ENCODE measurements at regions not wholly inside any gene's neighbourhood (a gene's known extent, or its start where the extent isn't known, plus 50 kb on each side); places are given as distances from the start of the nearest gene placed in this dataset.

DNA sequence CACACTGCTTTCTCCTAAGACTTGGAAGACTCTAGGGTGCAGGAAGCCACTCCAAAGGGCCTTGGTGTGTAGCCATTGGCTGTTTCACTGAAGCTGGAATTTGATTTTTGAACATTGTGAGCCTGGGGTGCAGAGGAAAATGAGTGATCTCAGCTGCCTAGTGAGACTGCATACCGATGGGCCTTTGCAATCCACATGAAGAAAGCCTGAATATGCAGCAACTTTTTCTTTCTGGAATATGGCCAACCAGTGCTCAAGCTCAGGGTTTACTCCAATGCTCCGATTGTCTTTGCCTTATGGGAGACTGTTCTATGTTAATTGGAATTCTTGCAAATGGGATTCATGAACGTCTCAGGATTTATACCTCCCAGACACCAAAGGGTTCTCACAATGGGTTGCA lies 242.6 kb downstream of the DOK5 start:
- no peaks in the 10 kb centered on the region for H3F3A ChIP-seq (ENCODE audit: insufficient read depth, low read depth)
- H4K20me1 ChIP-seq (ENCODE audit: insufficient read depth), result no peaks in the 10 kb centered on the region
- H3K4me1 ChIP-seq (replicated peaks; ENCODE audit: insufficient read depth), result no peaks in the 10 kb centered on the region
- ChIA-PET POLR2A (ENCODE audit: unreplicated experiment) (no interaction called here), CTCF (no interaction called here)
- no peaks in the 10 kb centered on the region for H3K36me3 ChIP-seq (ENCODE audit: low read depth)
- DNase-seq, result no peak
- peaks cover 27% of the 10 kb centered on the region; the same call in 1 of the 2 replicates for H3K27me3 ChIP-seq (ENCODE audit: insufficient read depth, low read depth)
- intact Hi-C loops (cut with micrococcal nuclease; ENCODE audit: unreplicated experiment), result no loop called here
- H3K79me2 ChIP-seq (ENCODE audit: low read depth), result no peaks in the 10 kb centered on the region
- H3K4me3 ChIP-seq, result no peak overlapping the region
- no TSS peak for BruUV-seq (replicated peaks)
- no peak overlapping the region for H2AFZ ChIP-seq
- no peaks in the 10 kb centered on the region for H3K9me3 ChIP-seq (ENCODE audit: insufficient read depth, low read depth)
- H3K27ac ChIP-seq, result no peak overlapping the region
- no peak for TF ChIP-seq EZH2 (IDR thresholded peaks at IDR 0.05; ENCODE audit: low read depth)
- TF ChIP-seq, protein P1, sequence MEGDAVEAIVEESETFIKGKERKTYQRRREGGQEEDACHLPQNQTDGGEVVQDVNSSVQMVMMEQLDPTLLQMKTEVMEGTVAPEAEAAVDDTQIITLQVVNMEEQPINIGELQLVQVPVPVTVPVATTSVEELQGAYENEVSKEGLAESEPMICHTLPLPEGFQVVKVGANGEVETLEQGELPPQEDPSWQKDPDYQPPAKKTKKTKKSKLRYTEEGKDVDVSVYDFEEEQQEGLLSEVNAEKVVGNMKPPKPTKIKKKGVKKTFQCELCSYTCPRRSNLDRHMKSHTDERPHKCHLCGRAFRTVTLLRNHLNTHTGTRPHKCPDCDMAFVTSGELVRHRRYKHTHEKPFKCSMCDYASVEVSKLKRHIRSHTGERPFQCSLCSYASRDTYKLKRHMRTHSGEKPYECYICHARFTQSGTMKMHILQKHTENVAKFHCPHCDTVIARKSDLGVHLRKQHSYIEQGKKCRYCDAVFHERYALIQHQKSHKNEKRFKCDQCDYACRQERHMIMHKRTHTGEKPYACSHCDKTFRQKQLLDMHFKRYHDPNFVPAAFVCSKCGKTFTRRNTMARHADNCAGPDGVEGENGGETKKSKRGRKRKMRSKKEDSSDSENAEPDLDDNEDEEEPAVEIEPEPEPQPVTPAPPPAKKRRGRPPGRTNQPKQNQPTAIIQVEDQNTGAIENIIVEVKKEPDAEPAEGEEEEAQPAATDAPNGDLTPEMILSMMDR (conservative IDR thresholded peaks at IDR 0.05), result no peak
- no peaks in the 10 kb centered on the region for H3K9me2 ChIP-seq (ENCODE audit: insufficient read depth)
- H3K4me2 ChIP-seq, result no peak overlapping the region

DNA sequence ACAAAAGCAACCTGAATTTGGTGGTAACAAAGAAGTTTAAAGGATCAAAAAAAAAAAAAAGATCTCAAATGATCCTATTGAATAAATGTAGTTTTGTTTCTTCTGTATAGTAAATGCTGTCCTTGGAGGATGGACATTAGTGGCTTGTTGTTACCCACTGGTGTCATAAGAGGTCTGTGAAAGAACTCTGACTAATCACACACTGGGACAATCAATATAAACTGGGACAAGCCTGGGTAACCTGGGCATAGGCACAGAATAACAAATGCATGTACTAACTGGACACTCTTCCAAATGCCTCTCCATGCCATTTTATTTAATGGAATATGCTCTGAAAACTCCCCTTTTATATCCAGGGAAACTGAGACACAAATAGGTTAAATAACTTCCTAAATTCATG lies 241.4 kb downstream of the DOK5 start:
- Histone ChIP-seq H3K4me1 (replicated peaks; ENCODE audit: insufficient read depth) (no peaks in the 10 kb centered on the region), H3K36me3 (ENCODE audit: low read depth) (no peaks in the 10 kb centered on the region), H3K79me2 (ENCODE audit: low read depth) (no peaks in the 10 kb centered on the region), H3K4me3 (no peak overlapping the region), H3F3A (ENCODE audit: insufficient read depth, low read depth) (no peaks in the 10 kb centered on the region), H2AFZ (no peak overlapping the region), H3K27ac (no peak overlapping the region), H3K9me3 (ENCODE audit: insufficient read depth, low read depth) (no peaks in the 10 kb centered on the region), H3K27me3 (ENCODE audit: insufficient read depth, low read depth) (peaks cover 15% of the 10 kb centered on the region; the same call in 1 of the 2 replicates), H3K4me2 (no peak overlapping the region), H3K9me2 (ENCODE audit: insufficient read depth) (no peaks in the 10 kb centered on the region), H4K20me1 (ENCODE audit: insufficient read depth) (no peaks in the 10 kb centered on the region)
- no TSS peak for BruUV-seq (replicated peaks)
- DNase-seq, result no peak
- intact Hi-C loops (cut with micrococcal nuclease; ENCODE audit: unreplicated experiment), result no loop called here
- TF ChIP-seq, protein P1 (conservative IDR thresholded peaks at IDR 0.05), result no peak
- TF ChIP-seq EZH2 (IDR thresholded peaks at IDR 0.05; ENCODE audit: low read depth), result no peak
- ChIA-PET POLR2A (ENCODE audit: unreplicated experiment) (no interaction called here), CTCF (no interaction called here)

DNA sequence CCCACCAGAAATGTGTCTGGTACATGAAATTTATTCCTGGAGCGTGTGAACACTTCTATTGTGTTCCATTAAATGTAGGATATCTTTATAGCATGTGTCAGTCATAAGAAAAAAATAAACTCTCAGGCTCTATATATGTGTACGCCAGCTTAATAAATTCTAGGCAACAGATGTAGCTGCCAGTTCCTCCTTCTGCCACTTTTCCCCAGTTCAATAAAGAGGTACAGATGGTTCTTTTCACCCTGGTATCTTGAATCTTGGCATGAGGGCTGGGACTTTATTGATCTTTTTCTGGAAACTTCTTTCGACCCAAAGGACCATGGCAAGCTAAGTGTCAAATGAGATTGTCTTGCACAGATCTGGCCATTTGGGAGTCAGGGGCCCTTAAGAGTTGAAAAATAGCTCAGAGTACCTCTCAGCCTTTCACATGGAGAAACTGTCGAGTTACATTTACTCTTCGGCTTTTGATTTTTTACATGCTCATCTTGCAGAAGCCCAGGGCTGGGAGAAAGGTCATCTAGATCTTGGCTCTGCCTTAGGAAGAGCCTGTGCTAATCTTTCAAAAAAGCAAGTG lies 240.9 kb downstream of the DOK5 start:
- Histone ChIP-seq H3K9me3 (ENCODE audit: insufficient read depth, low read depth) (no peaks in the 10 kb centered on the region), H3K4me1 (replicated peaks; ENCODE audit: insufficient read depth) (no peaks in the 10 kb centered on the region), H3K4me3 (no peak overlapping the region), H3K27ac (no peak overlapping the region), H3K36me3 (ENCODE audit: low read depth) (no peaks in the 10 kb centered on the region), H3F3A (ENCODE audit: insufficient read depth, low read depth) (no peaks in the 10 kb centered on the region), H2AFZ (no peak overlapping the region), H3K27me3 (ENCODE audit: insufficient read depth, low read depth) (peaks cover 10% of the 10 kb centered on the region; the same call in 1 of the 2 replicates), H3K4me2 (no peak overlapping the region), H3K9me2 (ENCODE audit: insufficient read depth) (no peaks in the 10 kb centered on the region), H3K79me2 (ENCODE audit: low read depth) (no peaks in the 10 kb centered on the region), H4K20me1 (ENCODE audit: insufficient read depth) (no peaks in the 10 kb centered on the region)
- POLR2A ChIA-PET (ENCODE audit: unreplicated experiment), result no interaction called here
- TF ChIP-seq, protein P1 (conservative IDR thresholded peaks at IDR 0.05), result no peak
- TF ChIP-seq EZH2 (IDR thresholded peaks at IDR 0.05; ENCODE audit: low read depth), result no peak
- no peak for DNase-seq
- no TSS peak for BruUV-seq (replicated peaks)
- CTCF ChIA-PET, result no interaction called here
- intact Hi-C loops (cut with micrococcal nuclease; ENCODE audit: unreplicated experiment), result no loop called here

All from PC-9 (cell line).